GM19328 (cell line): ENCODE measurements at regions not wholly inside any gene's neighbourhood (a gene's known extent, or its start where the extent isn't known, plus 50 kb on each side); places are given as distances from the start of the nearest gene placed in this dataset.
"Not testable (repeated sequence)": the region's sequence is repeated elsewhere in the genome, so short reads cannot be mapped to it uniquely, and the experiment has no call there.

Source experiments
- ATAC-seq: cut with Tn5 transposase; IDR thresholded peaks from one replicate; pipeline ENCODE4 v1.9.1; 2021; ENCODE audit warnings: mild to moderate bottlenecking, moderate library complexity; ENCODE audit not compliant: unreplicated experiment

DNA sequence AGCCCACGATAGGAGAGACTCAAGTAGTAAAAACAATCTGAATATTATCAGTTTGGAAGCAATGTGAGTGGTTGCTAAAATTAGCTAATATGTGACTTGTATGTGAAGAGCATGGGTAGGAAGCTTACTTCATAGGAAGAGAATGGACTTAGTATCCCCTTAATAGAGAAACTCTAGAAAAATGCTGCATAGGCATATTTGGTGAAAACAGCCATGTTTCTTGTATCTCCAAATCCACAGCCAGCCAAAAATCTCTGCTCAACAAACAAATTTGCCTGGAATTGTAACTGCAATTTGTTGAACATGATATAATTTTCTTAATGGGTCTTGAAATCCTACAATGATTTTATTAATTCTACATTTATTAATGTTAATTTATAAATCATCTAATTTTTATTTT lies 1252.9 kb upstream of the TMEM132C start:
- ATAC-seq = no peak

- ATAC-seq = no peak
These were observed 1242.2 kb upstream of the TMEM132C start for GRCh38 chr12:127024791-127025190.

GRCh38 chr12:127025545-127025944 lies 1241.4 kb upstream of the TMEM132C start:
- ATAC-seq = no peak

DNA sequence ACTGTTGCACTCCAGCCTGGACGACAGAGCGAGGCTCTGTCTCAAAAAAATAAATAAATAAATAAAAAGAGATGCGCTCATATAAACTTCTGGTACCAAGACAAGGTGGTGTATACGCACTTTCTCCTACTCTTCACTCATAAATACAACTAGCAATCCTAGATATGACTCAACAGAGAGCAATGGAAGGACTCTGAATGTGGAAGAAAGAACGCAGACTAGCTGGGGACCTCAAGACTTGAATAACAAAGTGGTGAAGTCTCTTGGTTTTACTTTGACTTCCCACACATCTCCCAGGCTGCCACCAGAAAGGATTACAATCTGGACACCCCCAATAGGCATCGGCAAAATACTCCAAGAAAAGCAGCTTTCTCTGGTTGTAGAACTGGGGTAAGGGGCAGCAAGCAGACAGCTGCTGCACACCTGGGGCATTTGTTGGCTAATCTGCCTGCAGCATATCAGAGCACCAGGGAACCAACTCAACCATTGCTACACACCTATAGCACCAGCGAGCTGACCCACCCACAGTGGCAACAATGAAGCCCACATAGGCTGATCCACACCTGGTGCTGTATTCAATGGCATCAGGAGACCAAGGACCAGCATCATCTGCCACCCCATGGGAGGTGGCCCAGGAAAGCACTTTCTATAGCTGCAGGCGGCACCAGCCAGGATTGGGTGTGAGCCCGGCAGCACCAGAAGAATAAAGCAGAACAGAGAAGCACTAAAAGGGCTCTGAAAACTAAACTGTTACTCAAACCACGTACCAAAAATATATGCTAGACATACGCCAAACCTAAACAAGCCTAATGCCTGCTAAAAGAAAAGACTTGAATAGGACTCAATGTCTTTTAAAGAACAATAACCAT lies 1231.7 kb upstream of the TMEM132C start:
- ATAC-seq = no peak

GRCh38 chr12:127038152-127038551 lies 1228.8 kb upstream of the TMEM132C start:
- ATAC-seq = no peak

GRCh38 chr12:127038761-127039160 lies 1228.2 kb upstream of the TMEM132C start:
- ATAC-seq = no peak

- ATAC-seq = peak; percentile 87
These were observed 1224.9 kb upstream of the TMEM132C start for GRCh38 chr12:127041985-127042625.

GRCh38 chr12:127043731-127044130 lies 1223.2 kb upstream of the TMEM132C start:
- no peak for ATAC-seq

DNA sequence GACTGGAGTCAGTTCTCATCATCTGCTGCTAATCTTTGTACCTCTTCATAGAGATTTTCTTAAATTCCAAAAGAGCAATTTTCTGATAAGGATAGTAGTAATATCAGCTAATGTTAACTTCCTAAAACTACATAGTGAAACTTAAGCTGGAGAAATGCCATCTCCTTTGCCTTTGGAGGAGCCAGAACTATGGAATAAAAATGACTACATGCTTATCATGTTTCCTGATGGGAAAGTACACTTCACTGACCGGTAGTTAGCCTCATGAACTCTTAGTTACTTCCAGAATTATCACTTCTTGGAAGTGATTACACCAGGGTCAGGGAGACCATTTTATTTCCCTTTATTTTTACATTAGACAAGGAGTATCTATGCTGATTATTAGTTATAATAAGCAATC lies 1222.1 kb upstream of the TMEM132C start:
- ATAC-seq = no peak

DNA sequence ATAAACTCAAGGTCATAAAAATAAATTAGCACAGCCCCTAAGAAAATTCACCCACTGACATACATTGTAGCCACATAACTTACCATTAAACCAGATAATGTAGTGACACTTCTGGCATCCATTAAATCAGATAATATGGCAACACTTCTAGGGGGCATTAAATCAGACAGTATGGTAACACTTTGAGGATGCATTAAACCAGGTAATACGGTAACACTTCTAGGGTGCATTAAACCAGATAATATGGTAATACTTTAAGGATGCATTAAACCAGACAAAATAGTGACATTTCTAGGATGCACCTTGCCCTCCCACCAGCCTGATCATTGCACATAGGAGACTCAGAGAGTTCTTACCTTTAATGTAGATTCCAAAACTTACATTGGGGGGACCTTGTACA lies 1220.5 kb upstream of the TMEM132C start:
- ATAC-seq = no peak

GRCh38 chr12:127048057-127048456 lies 1218.9 kb upstream of the TMEM132C start:
- no peak for ATAC-seq

DNA sequence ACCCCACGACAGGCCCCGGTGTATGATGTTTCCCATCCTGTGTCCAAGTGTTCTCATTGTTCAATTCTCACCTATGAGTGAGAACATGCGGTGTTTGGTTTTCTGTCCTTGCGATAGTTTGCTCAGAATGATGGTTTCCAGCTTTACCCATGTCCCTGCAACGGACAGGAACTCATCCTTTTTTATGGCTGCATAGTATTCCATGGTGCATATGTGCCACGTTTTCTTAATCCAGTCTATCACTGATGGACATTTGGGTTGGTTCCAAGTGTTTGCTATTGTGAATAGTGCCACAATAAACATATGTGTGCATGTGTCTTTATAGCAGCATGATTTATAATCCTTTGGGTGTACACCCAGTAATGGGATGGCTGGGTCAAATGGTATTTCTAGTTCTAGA lies 1218.4 kb upstream of the TMEM132C start:
- not testable (repeated sequence) for ATAC-seq

DNA sequence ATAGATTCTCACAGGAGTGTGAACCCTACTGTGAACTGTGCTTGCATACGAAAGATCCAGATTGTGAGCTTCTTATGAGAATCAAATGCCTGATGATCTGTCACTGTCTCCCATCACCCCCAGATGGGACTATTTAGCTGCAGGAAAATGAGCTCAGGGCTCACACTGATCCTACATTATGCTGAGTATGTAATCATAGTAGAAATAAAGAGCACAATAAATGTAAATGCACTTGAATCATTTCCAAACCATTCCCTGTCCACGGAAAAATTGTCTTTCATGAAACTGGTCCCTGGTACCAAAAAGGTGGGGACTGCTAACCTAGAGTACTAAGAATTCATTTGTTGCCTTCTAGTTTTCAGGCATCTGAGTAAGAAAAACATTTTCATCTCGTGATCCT lies 1215.8 kb upstream of the TMEM132C start:
- ATAC-seq = no peak

DNA sequence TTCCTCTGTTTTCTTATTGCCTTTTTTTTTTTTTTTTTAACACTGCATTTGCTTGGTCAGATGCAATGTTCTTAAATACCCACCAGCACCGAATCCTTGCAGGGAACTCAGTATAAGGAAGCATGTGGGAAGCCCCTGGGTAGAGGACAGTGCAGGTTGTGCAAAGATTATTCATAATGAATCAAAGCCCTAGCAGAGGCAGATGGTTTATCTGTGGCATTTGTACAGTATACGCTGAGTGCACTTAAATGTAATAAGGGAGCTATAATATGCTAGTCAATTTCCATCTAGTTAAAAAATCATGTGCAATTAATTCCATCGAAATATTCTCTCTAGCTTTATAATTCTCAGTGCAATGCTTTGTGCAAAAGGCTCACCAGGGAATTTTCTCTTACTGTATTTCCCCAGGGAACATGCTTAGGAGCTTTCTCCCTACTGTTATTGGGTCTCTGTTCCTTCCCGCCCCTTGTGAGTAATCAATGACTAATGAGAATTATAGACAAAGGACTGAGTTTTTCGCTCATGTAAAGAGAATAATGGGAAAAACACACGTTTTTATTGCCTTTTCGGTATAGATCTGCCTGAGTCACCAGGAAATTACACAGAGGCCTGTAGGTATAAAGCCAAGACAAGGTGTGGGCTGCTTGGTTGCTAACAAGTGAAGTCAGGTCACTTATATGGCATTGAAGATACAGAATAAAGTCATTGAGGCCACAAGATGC lies 1214.3 kb upstream of the TMEM132C start:
- ATAC-seq = no peak

- ATAC-seq = no peak
These were observed 1212.4 kb upstream of the TMEM132C start for GRCh38 chr12:127054531-127054930.

DNA sequence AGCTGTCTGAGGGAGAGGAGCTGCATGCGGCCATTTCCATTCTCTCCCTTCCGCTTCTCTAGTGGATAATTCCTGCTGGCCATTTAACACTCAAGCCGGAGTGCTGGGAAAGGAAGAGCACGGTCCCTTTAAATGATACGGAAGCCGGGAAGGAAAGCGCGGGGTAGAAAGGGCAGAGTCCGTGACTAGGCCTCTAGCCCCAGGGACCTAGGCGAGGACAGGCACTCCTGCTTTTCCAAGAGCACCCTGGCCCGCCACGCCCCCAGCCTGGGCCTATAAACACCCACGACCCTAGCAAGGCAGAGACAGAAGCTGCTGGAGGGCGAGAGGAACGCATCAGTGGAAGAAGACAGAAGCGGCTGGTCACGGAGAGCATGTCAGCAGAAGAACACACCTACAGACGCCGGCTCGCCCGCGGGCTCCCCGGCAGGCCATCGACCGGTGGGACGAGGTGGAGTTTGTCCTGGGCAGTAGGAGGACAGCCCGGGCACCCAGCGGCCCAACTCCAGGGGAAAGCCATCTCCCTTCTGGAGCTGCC lies 1206.6 kb upstream of the TMEM132C start:
- ATAC-seq = no peak

GRCh38 chr12:127060933-127061332 lies 1206.0 kb upstream of the TMEM132C start:
- no peak for ATAC-seq

- no peak for ATAC-seq
These were observed 1203.5 kb upstream of the TMEM132C start for GRCh38 chr12:127063339-127064072.

- no peak for ATAC-seq
These were observed 1202.8 kb upstream of the TMEM132C start for GRCh38 chr12:127064207-127064606.

- ATAC-seq = no peak
These were observed 1201.4 kb upstream of the TMEM132C start for GRCh38 chr12:127065595-127065994.
